Heart left ventricle (tissue), 16 donors: ENCODE measurements at regions not wholly inside any gene's neighbourhood (a gene's known extent, or its start where the extent isn't known, plus 50 kb on each side); places are given as distances from the start of the nearest gene placed in this dataset.

Source experiments
- ATAC-seq, 4 donors: fragments of 200-7000 bp; cut with Tn5 transposase; one replicate each; pipeline ENCODE4 v1.9.1; 2020 to 2022; ENCODE audit warnings: moderate library complexity in 4 of 4, mild to moderate bottlenecking in 3 of 4, moderate number of reproducible peaks in 1 of 4
- DNase-seq, 5 donors: peaks; one replicate each; pipeline ENCODE4 v3.0.0-alpha.2; 2020
- H3K27ac ChIP-seq, 12 donors: fragments of 200-600 bp; sonication (generic) in 4 of 12; one replicate each; pipeline versions ENCODE4 v1.5.0 to v1.8.0; 2016 to 2022; ENCODE audit warnings: mild to moderate bottlenecking in 2 of 12
- H3K27me3 ChIP-seq, 9 donors: fragments of 200-600 bp; sonication (generic) in 2 of 9; one replicate each; pipeline versions ENCODE4 v1.5.1 to v1.8.0; 2016 to 2022; ENCODE audit warnings: mild to moderate bottlenecking in 3 of 9
- H3K36me3 ChIP-seq, 9 donors: fragments of 200-600 bp; sonication (generic) in 2 of 9; one replicate each; pipeline versions ENCODE4 v1.5.0 to v1.8.0; 2018 to 2022; ENCODE audit warnings: mild to moderate bottlenecking in 2 of 9
- H3K4me1 ChIP-seq, 12 donors: fragments of 200-600 bp; sonication (generic) in 4 of 12; one replicate each; pipeline versions ENCODE4 v1.5.0 to v1.8.0; 2016 to 2022; ENCODE audit warnings: mild to moderate bottlenecking in 3 of 12
- H3K4me3 ChIP-seq, 12 donors: fragments of 200-600 bp; sonication (generic) in 4 of 12; one replicate each; pipeline versions ENCODE4 v1.5.0 to v1.8.0; 2017 to 2022; ENCODE audit warnings: mild to moderate bottlenecking in 9 of 12, moderate library complexity in 4 of 12
- H3K9me3 ChIP-seq, 12 donors: fragments of 200-600 bp; sonication (generic) in 4 of 12; one replicate each; pipeline versions ENCODE4 v1.5.0 to v1.8.0; 2016 to 2022; ENCODE audit warnings: mild to moderate bottlenecking in 1 of 12
- POLR2A ChIP-seq, 2 donors: fragments of 450-650 bp; IDR thresholded peaks; one replicate each; pipeline ENCODE4 v1.6.1; 2017; ENCODE audit warnings: antibody characterized with exemption in 2 of 2, mild to moderate bottlenecking in 2 of 2, moderate library complexity in 2 of 2
- WGBS, 4 donors: extraction: QIAGEN DNeasy Blood & Tissue Kit in 2 of 4; methylation state at CpG; one replicate each; pipeline versions ENCODE4 v1.1.5 to v1.1.7; 2013 to 2018; 5-methylcytosine and 5-hydroxymethylcytosine counted together
- intact Hi-C, 10 donors: fragments of 100-400 bp; cut with DNase I; formaldehyde crosslinking; loops; one replicate each; pipeline versions ENCODE4 v1.11.1 to v1.14.2; 2022
- TF ChIP-seq, protein P1 (sequence below), 12 donors: fragments of 200-600 bp; sonication (generic) in 4 of 12; IDR thresholded peaks; one replicate each; pipeline versions ENCODE4 v1.5.0 to v1.8.0; 2018 to 2022; ENCODE audit warnings: antibody characterized with exemption in 12 of 12, mild to moderate bottlenecking in 5 of 12
- donor health status: ischemic (EF 13 %, LVEDD 7.1; RV severe dilation, severe dysfunction).
- donor health status: healthy with polysubstance abuse.
- donor health status: DM: no; HTN: yes; CAD: no.
- donor health status: DM: no; HTN: no; CAD: no.
- donor health status: ischemic (EF 25% LVEDD 6.9; RV normal size, moderate dysfunction).
- donor health status: ischemic (EF 25% LVEDD 5.7; RV mildly dilated, moderate dysfunction).
- donor health status: healthy.
- donor health status: DM: yes; HTN: yes; CAD: no.
- donor health status: ischemic (EF 35%, LVEDD 5.7; RV mildly dilated, moderate dysfunction).
- donor health status: nonischemic (EF 11% LVEDD 7.7; RV severe dilation, severe dysfunction).
- donor health status: DM: yes; HTN: yes; CAD: no.
- donor health status: PGD.
- donor health status: ischemic (EF 29% LVEDD 5.4; RV normal size, mild dysfunction).
- donor health status: nonischemic (EF 23%, LVEDD 6.1; RV moderate dilation, normal function).

DNA sequence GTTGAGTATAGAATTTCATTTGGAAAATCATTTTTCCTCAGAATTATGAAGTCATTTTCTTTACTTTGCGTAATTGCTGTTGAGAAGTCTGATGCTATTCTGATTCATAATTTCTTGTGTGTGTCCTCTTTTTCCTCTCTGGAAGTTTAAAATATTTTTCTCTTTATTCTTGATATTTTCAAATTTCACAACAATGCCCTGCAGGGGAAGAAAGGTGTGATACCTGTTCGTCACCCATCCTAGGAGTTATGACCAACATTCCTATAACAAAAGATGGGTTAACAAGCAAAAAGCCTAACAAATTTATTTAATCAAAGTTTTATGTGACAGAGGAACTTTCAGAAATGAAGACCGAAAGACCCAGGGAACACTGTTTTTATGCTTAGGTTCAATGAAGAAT is 171.5 kb upstream of the AKIRIN2 start:
- peaks cover 0 to 17% (median 2%) of the 10 kb centered on the region in 9 donors for H3K27me3 ChIP-seq
- intact Hi-C loops, result no loop called here
- no peaks in the 10 kb centered on the region for H3K36me3 ChIP-seq
- H3K27ac ChIP-seq, result no peak overlapping the region
- no peak overlapping the region for H3K4me3 ChIP-seq
- DNase-seq, result no peak
- no peak for ATAC-seq
- H3K9me3 ChIP-seq, result no peaks in the 10 kb centered on the region
- 90 to 92% (median 91%) methylated on average over 3 of the region's 3 CpGs for WGBS, 4 donors
- H3K4me1 ChIP-seq, result no peaks in the 10 kb centered on the region
- TF ChIP-seq POLR2A (IDR thresholded peaks at IDR 0.05), result no peak
- TF ChIP-seq, protein P1, sequence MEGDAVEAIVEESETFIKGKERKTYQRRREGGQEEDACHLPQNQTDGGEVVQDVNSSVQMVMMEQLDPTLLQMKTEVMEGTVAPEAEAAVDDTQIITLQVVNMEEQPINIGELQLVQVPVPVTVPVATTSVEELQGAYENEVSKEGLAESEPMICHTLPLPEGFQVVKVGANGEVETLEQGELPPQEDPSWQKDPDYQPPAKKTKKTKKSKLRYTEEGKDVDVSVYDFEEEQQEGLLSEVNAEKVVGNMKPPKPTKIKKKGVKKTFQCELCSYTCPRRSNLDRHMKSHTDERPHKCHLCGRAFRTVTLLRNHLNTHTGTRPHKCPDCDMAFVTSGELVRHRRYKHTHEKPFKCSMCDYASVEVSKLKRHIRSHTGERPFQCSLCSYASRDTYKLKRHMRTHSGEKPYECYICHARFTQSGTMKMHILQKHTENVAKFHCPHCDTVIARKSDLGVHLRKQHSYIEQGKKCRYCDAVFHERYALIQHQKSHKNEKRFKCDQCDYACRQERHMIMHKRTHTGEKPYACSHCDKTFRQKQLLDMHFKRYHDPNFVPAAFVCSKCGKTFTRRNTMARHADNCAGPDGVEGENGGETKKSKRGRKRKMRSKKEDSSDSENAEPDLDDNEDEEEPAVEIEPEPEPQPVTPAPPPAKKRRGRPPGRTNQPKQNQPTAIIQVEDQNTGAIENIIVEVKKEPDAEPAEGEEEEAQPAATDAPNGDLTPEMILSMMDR (IDR thresholded peaks at IDR 0.05), result no peak

GRCh38 chr6:87870556-87870955 is 168.5 kb upstream of the AKIRIN2 start:
- Histone ChIP-seq H3K9me3 (no peaks in the 10 kb centered on the region), H3K4me3 (no peak overlapping the region), H3K27me3 (peaks cover 0 to 6% (median 0%) of the 10 kb centered on the region in 9 donors), H3K27ac (no peak overlapping the region), H3K4me1 (no peaks in the 10 kb centered on the region), H3K36me3 (no peaks in the 10 kb centered on the region)
- 19 to 43% (median 29%) methylated on average over 3 of the region's 3 CpGs for WGBS, 4 donors
- intact Hi-C loops, result no loop called here
- TF ChIP-seq, protein P1 (IDR thresholded peaks at IDR 0.05), result no peak
- no peak for TF ChIP-seq POLR2A (IDR thresholded peaks at IDR 0.05)
- no peak for DNase-seq
- ATAC-seq, result no peak

- H3K9me3 ChIP-seq, result no peaks in the 10 kb centered on the region
- peaks cover 0 to 6% (median 0%) of the 10 kb centered on the region in 9 donors for H3K27me3 ChIP-seq
- WGBS, 4 donors, result 70 to 79% (median 77%) methylated on average over 7 of the region's 7 CpGs
- no peak overlapping the region for H3K4me3 ChIP-seq
- H3K27ac ChIP-seq, result no peak overlapping the region
- H3K36me3 ChIP-seq, result no peaks in the 10 kb centered on the region
- TF ChIP-seq, protein P1 (IDR thresholded peaks at IDR 0.05), result no peak
- TF ChIP-seq POLR2A (IDR thresholded peaks at IDR 0.05), result no peak
- intact Hi-C loops, result no loop called here
- DNase-seq (no peak), ATAC-seq (no peak)
- H3K4me1 ChIP-seq, result no peaks in the 10 kb centered on the region
Observed at GRCh38 chr6:87869064-87869905, 167.3 kb upstream of the AKIRIN2 start.

GRCh38 chr6:87860902-87861301 is 158.9 kb upstream of the AKIRIN2 start:
- Histone ChIP-seq H3K4me1 (no peaks in the 10 kb centered on the region), H3K27me3 (no peaks in the 10 kb centered on the region), H3K9me3 (peaks cover 0 to 16% (median 0%) of the 10 kb centered on the region in 12 donors), H3K4me3 (no peak overlapping the region), H3K27ac (no peak overlapping the region), H3K36me3 (no peaks in the 10 kb centered on the region)
- TF ChIP-seq, protein P1 (IDR thresholded peaks at IDR 0.05), result no peak
- no peak for TF ChIP-seq POLR2A (IDR thresholded peaks at IDR 0.05)
- ATAC-seq (no peak), DNase-seq (no peak)
- WGBS, 4 donors, result 85 to 93% (median 91%) methylated on average over 2 of the region's 2 CpGs
- intact Hi-C loops, result no loop called here
